ENCODE measurements at regions not wholly inside any gene's neighbourhood (a gene's known extent, or its start where the extent isn't known, plus 50 kb on each side); places are given as distances from the start of the nearest gene placed in this dataset.
A peak's percentile ranks its signal among the peaks of the same experiment; 100 is the strongest.

- no peak for TF ChIP-seq CTCF (IDR thresholded peaks at IDR 0.05; ENCODE audit: low read depth, low read length, missing control alignments)
- no peak overlapping the region for H3K4me3 ChIP-seq (ENCODE audit: low read depth, low read length)
- in situ Hi-C loops (cut with HindIII; ENCODE audit: low sequenced_read_pairs): no loop called here
- no peak for DNase-seq (ENCODE audit: low read depth)
Observed at GRCh38 chr2:133814890-133815289, 246.6 kb upstream of the NCKAP5 start.

GRCh38 chr2:133816037-133816436, 247.8 kb upstream of the NCKAP5 start:
- in situ Hi-C loops (cut with HindIII; ENCODE audit: low sequenced_read_pairs): no loop called here
- no peak for TF ChIP-seq CTCF (IDR thresholded peaks at IDR 0.05; ENCODE audit: low read depth, low read length, missing control alignments)
- H3K4me3 ChIP-seq (ENCODE audit: low read depth, low read length): no peak overlapping the region
- DNase-seq (ENCODE audit: low read depth): no peak

GRCh38 chr2:133817680-133818566, 249.7 kb upstream of the NCKAP5 start:
- no peak overlapping the region for H3K4me3 ChIP-seq (ENCODE audit: low read depth, low read length)
- in situ Hi-C loops (cut with HindIII; ENCODE audit: low sequenced_read_pairs): no loop called here
- DNase-seq (ENCODE audit: low read depth): peak; percentile 80
- no peak for TF ChIP-seq CTCF (IDR thresholded peaks at IDR 0.05; ENCODE audit: low read depth, low read length, missing control alignments)

GRCh38 chr2:133818661-133819060, 250.4 kb upstream of the NCKAP5 start:
- H3K4me3 ChIP-seq (ENCODE audit: low read depth, low read length): no peak overlapping the region
- in situ Hi-C loops (cut with HindIII; ENCODE audit: low sequenced_read_pairs): no loop called here
- TF ChIP-seq CTCF (IDR thresholded peaks at IDR 0.05; ENCODE audit: low read depth, low read length, missing control alignments): no peak
- DNase-seq (ENCODE audit: low read depth): no peak

GRCh38 chr2:133819906-133820305, 251.6 kb upstream of the NCKAP5 start:
- no peak for DNase-seq (ENCODE audit: low read depth)
- TF ChIP-seq CTCF (IDR thresholded peaks at IDR 0.05; ENCODE audit: low read depth, low read length, missing control alignments): no peak
- in situ Hi-C loops (cut with HindIII; ENCODE audit: low sequenced_read_pairs): no loop called here
- H3K4me3 ChIP-seq (ENCODE audit: low read depth, low read length): no peak overlapping the region

GRCh38 chr2:133821107-133821760, 253.0 kb upstream of the NCKAP5 start:
- H3K4me3 ChIP-seq (ENCODE audit: low read depth, low read length): no peak overlapping the region
- in situ Hi-C loops (cut with HindIII; ENCODE audit: low sequenced_read_pairs): no loop called here
- DNase-seq (ENCODE audit: low read depth): peak; percentile 39
- no peak for TF ChIP-seq CTCF (IDR thresholded peaks at IDR 0.05; ENCODE audit: low read depth, low read length, missing control alignments)

Measured in astrocyte of the cerebellum (primary cell).